PFSK-1 (cell line): ENCODE measurements at regions not wholly inside any gene's neighbourhood (a gene's known extent, or its start where the extent isn't known, plus 50 kb on each side); places are given as distances from the start of the nearest gene placed in this dataset.

ENCODE experiments used
- FOXP2 ChIP-seq: optimal IDR thresholded peaks from 2 replicates; pipeline ENCODE3; 2011; ENCODE audit warnings: borderline replicate concordance, control low read depth, inconsistent platforms; ENCODE audit not compliant: insufficient read depth; ENCODE audit errors: extremely low read length, extremely low read depth
- POLR2AphosphoS5 ChIP-seq: IDR thresholded peaks from 2 replicates; pipeline ENCODE4 v1.6.1; 2012; ENCODE audit warnings: low read depth, mild to moderate bottlenecking, control low read depth, low read length, moderate library complexity
- REST ChIP-seq, 2 experiments: IDR thresholded peaks; 2 replicates each; pipeline versions ENCODE4 v1.6.1 to v1.8.0; 2011 to 2012; ENCODE audit warnings: low read depth in 2 of 2, low read length in 2 of 2, control low read depth in 1 of 2, inconsistent platforms in 1 of 2, mild to moderate bottlenecking in 1 of 2, moderate library complexity in 1 of 2; ENCODE audit not compliant: insufficient read depth in 1 of 2
- SIN3A ChIP-seq: IDR thresholded peaks from 2 replicates; pipeline ENCODE4 v1.6.1; 2012; ENCODE audit warnings: mild to moderate bottlenecking, low read length, moderate library complexity, borderline replicate concordance; ENCODE audit not compliant: insufficient read depth
- TAF1 ChIP-seq: IDR thresholded peaks from 2 replicates; pipeline ENCODE4 v1.6.1; 2012; ENCODE audit warnings: low read length, control low read depth, borderline replicate concordance; ENCODE audit not compliant: insufficient read depth

- TF ChIP-seq FOXP2 (no peak), POLR2AphosphoS5 (no peak), SIN3A (no peak), TAF1 (no peak), REST (IDR thresholded peaks at IDR 0.05; ENCODE audit: insufficient read depth in 1 of 2, low read depth in 2 of 2, low read length in 2 of 2) (no peak)
Measured at GRCh38 chr1:228810395-228810758, 75.1 kb downstream of the RHOU start.

GRCh38 chr1:228810878-228811711, 75.8 kb downstream of the RHOU start:
- no peak for TF ChIP-seq TAF1
- TF ChIP-seq POLR2AphosphoS5 = no peak
- TF ChIP-seq REST (IDR thresholded peaks at IDR 0.05; ENCODE audit: insufficient read depth in 1 of 2, low read depth in 2 of 2, low read length in 2 of 2) = no peak
- TF ChIP-seq FOXP2 = no peak
- TF ChIP-seq SIN3A = no peak

GRCh38 chr1:228811712-228812305, 76.5 kb downstream of the RHOU start:
- TF ChIP-seq REST (IDR thresholded peaks at IDR 0.05; ENCODE audit: insufficient read depth in 1 of 2, low read depth in 2 of 2, low read length in 2 of 2) (no peak), POLR2AphosphoS5 (no peak), FOXP2 (no peak), TAF1 (no peak), SIN3A (no peak)

- TF ChIP-seq SIN3A (no peak), TAF1 (no peak), POLR2AphosphoS5 (no peak), FOXP2 (no peak), REST (IDR thresholded peaks at IDR 0.05; ENCODE audit: insufficient read depth in 1 of 2, low read depth in 2 of 2, low read length in 2 of 2) (no peak)
Measured at GRCh38 chr1:228812961-228813360, 77.7 kb downstream of the RHOU start.
